HEK293 (cell line): ENCODE measurements at regions not wholly inside any gene's neighbourhood (a gene's known extent, or its start where the extent isn't known, plus 50 kb on each side); places are given as distances from the start of the nearest gene placed in this dataset.

ENCODE experiments used
- CTCF ChIP-seq: fragments of 450-650 bp; formaldehyde crosslinking; IDR thresholded peaks from 2 replicates; pipeline ENCODE4 v1.5.1; 2016; ENCODE audit warnings: missing biosample characterization, missing genetic modification characterization
- GLI4 ChIP-seq: fragments of 450-650 bp; formaldehyde crosslinking; IDR thresholded peaks from 2 replicates; pipeline ENCODE4 v1.5.1; 2016; ENCODE audit warnings: missing biosample characterization, missing genetic modification characterization
- PATZ1 ChIP-seq: fragments of 450-650 bp; formaldehyde crosslinking; IDR thresholded peaks from 2 replicates; pipeline ENCODE4 v1.5.1; 2016; ENCODE audit warnings: missing biosample characterization, missing genetic modification characterization
- ZBTB10 ChIP-seq: fragments of 450-650 bp; formaldehyde crosslinking; IDR thresholded peaks from 2 replicates; pipeline ENCODE4 v1.5.1; 2016; ENCODE audit warnings: missing biosample characterization, missing genetic modification characterization
- ZNF138 ChIP-seq: fragments of 450-650 bp; formaldehyde crosslinking; IDR thresholded peaks from 2 replicates; pipeline ENCODE4 v1.5.1; 2016; ENCODE audit warnings: missing biosample characterization, missing genetic modification characterization, borderline replicate concordance
- ZNF324 ChIP-seq: fragments of 450-650 bp; formaldehyde crosslinking; IDR thresholded peaks from 2 replicates; pipeline ENCODE4 v1.5.1; 2016; ENCODE audit warnings: missing biosample characterization, missing genetic modification characterization
- ZNF501 ChIP-seq: fragments of 450-650 bp; formaldehyde crosslinking; IDR thresholded peaks from 2 replicates; pipeline ENCODE4 v1.5.1; 2016; ENCODE audit warnings: missing biosample characterization, missing genetic modification characterization
- ZNF530 ChIP-seq: fragments of 450-650 bp; formaldehyde crosslinking; IDR thresholded peaks from 2 replicates; pipeline ENCODE4 v1.5.1; 2016; ENCODE audit warnings: low read depth, missing biosample characterization, missing genetic modification characterization

- TF ChIP-seq CTCF (tag by site-specific recombination), result no peak
- no peak for TF ChIP-seq ZBTB10 (tag by site-specific recombination)
- no peak for TF ChIP-seq ZNF530 (tag by site-specific recombination)
- no peak for TF ChIP-seq PATZ1 (tag by site-specific recombination)
- no peak for TF ChIP-seq ZNF138 (tag by site-specific recombination)
- TF ChIP-seq GLI4, result no peak
- TF ChIP-seq ZNF501, result no peak
- no peak for TF ChIP-seq ZNF324
Observed at GRCh38 chr6:27149150-27149549, 98.4 kb upstream of the PRSS16 start.
